ENCODE measurements at regions not wholly inside any gene's neighbourhood (a gene's known extent, or its start where the extent isn't known, plus 50 kb on each side); places are given as distances from the start of the nearest gene placed in this dataset.

DNA sequence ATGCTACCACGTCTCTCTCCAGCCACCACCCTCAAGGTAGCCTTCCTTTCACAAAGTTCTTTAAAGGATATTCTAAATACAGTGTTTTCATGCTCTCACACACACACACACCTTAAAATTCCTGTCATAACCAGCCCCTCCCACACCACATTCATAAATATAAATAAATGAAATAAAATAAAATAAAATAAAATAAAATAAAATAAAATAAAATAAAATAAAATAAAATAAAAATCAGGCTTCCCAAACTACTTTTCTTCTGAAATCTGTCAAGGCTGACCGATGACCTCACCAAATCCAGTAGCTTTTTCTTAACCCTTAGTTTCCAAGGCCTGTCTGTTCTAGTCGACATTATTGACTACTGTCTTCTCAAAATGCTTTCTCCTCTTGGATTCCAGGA is 378.4 kb downstream of the SEC23A start:
- ATAC-seq (ENCODE audit: insufficient number of reproducible peaks, low FRiP score, low read depth), result no peak
- Histone ChIP-seq H3K36me3 (no peaks in the 10 kb centered on the region), H3K9me3 (no peaks in the 10 kb centered on the region), H3K27me3 (replicated peaks; ENCODE audit: insufficient read depth) (no peaks in the 10 kb centered on the region), H3K4me3 (no peak overlapping the region), H3K27ac (no peak overlapping the region), H3K4me1 (ENCODE audit: control insufficient read depth in 1 of 2, low read depth in 2 of 2) (peaks cover 0 to 9% of the 10 kb centered on the region in 2 donors)
- no peak for DNase-seq (ENCODE audit: low spot score)
- TF ChIP-seq CTCF (IDR thresholded peaks at IDR 0.05), result no peak

DNA sequence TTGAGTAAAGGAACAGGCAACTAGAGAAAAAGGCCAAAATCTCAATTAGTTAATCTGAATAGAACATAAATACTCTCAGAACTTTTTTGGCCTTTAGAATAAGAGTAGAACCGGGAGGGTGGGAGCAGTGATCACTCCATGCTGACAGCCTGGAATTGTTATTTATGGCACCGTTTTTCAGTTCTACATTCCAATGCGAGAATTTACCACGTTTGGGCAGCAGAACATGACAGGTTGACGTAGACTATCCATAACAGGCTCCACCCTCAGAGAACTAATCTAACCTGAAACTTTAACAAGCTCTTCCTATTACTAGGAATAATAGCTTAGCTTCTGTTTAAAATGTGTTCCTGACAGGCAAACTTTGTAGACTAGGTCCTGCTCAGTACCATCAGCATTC is 379.1 kb downstream of the SEC23A start:
- no peak for TF ChIP-seq CTCF (IDR thresholded peaks at IDR 0.05)
- H3K27ac ChIP-seq, result no peak overlapping the region
- H3K4me1 ChIP-seq (ENCODE audit: control insufficient read depth in 1 of 2, low read depth in 2 of 2), result peaks cover 0 to 9% of the 10 kb centered on the region in 2 donors
- DNase-seq (ENCODE audit: low spot score) (no peak), ATAC-seq (ENCODE audit: insufficient number of reproducible peaks, low FRiP score, low read depth) (peak; percentile 53)
- H3K9me3 ChIP-seq, result no peaks in the 10 kb centered on the region
- H3K36me3 ChIP-seq, result no peaks in the 10 kb centered on the region
- H3K27me3 ChIP-seq (replicated peaks; ENCODE audit: insufficient read depth), result no peaks in the 10 kb centered on the region
- H3K4me3 ChIP-seq, result no peak overlapping the region

DNA sequence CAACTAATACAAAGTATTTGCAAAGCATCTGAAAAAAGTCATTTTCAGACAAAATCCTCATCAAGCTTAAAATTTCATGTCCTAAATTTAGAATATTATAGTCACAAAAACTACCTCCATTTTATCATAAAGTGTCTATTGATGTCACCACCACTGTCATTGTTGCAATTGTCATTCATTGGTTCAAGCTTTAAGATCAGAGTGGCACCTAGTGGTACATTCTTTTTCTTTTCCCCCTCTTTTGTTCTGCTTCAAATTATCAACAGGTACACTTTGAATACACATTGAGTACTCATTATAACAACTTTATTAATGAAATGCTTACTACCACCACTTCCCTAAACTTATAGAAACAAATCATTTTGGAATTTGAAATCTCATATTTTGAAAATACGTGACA is 379.8 kb downstream of the SEC23A start:
- Histone ChIP-seq H3K36me3 (no peaks in the 10 kb centered on the region), H3K4me3 (no peak overlapping the region), H3K27ac (no peak overlapping the region), H3K9me3 (no peaks in the 10 kb centered on the region), H3K27me3 (replicated peaks; ENCODE audit: insufficient read depth) (no peaks in the 10 kb centered on the region), H3K4me1 (ENCODE audit: control insufficient read depth in 1 of 2, low read depth in 2 of 2) (peaks cover 0 to 9% of the 10 kb centered on the region in 2 donors)
- no peak for TF ChIP-seq CTCF (IDR thresholded peaks at IDR 0.05)
- no peak for DNase-seq (ENCODE audit: low spot score)
- ATAC-seq (ENCODE audit: insufficient number of reproducible peaks, low FRiP score, low read depth), result no peak

DNA sequence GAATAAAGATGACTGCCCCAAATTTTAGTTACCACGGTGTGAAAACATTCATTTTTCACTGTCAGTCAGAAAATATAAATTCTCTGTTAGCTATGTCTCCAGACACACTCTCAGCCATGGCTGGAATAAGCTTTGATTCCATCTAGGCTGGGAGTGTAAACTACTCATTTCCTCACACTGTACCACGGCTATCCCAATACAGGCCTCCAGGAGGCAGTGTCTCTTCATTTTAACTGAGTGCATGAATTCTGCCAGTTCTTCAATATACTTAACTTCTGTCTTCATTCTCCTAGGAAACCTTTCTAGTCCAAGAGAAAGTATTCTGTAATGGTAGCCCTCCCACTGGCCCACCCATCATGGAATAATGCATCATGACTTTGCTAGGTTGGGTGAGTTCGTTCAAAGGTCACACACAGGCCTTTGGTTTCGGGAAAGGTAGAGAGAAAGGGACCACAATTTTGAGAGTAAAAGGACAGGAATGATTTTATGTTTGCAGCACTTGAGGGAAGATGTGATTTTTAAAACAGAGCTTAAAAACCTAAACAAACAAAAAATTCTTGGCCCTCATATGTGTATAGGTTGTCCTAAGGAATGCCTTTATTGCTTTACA is 381.1 kb downstream of the SEC23A start:
- no peak for DNase-seq (ENCODE audit: low spot score)
- peak; percentile 41 for ATAC-seq (ENCODE audit: insufficient number of reproducible peaks, low FRiP score, low read depth)

DNA sequence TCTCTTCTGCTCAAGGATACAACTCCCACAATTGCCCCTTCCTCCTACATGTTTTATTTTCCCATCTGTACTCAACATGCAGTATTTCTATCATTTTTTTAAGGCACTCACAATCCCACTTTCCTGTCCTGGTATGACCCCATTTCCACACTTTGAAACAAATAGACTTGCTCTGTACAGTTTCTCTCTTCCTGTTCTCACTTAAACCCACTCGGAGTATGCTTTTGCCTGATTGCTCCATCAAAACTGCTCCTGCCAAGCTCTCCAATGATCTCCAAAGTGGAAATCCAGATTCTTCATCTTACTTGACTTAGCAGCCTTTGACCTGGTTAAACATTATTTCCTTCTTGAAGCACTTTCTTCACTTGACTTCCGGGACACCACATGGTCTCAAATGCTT is 384.5 kb downstream of the SEC23A start:
- H3K4me3 ChIP-seq, result no peak overlapping the region
- H3K27me3 ChIP-seq (replicated peaks; ENCODE audit: insufficient read depth), result no peaks in the 10 kb centered on the region
- no peaks in the 10 kb centered on the region for H3K4me1 ChIP-seq (ENCODE audit: control insufficient read depth in 1 of 2, low read depth in 2 of 2)
- ATAC-seq (ENCODE audit: insufficient number of reproducible peaks, low FRiP score, low read depth) (no peak), DNase-seq (ENCODE audit: low spot score) (no peak)
- no peaks in the 10 kb centered on the region for H3K36me3 ChIP-seq
- no peak for TF ChIP-seq CTCF (IDR thresholded peaks at IDR 0.05)
- no peak overlapping the region for H3K27ac ChIP-seq
- no peaks in the 10 kb centered on the region for H3K9me3 ChIP-seq

More for the DNA sequence above, 381.1 kb downstream of the SEC23A start:
- H3K9me3 ChIP-seq, result no peaks in the 10 kb centered on the region
- H3K4me1 ChIP-seq (ENCODE audit: control insufficient read depth in 1 of 2, low read depth in 2 of 2), result peaks cover 0 to 9% of the 10 kb centered on the region in 2 donors
- no peak overlapping the region for H3K27ac ChIP-seq
- peak; percentile 71 for TF ChIP-seq CTCF (IDR thresholded peaks at IDR 0.05)
- H3K4me3 ChIP-seq, result no peak overlapping the region
- H3K36me3 ChIP-seq, result no peaks in the 10 kb centered on the region
- H3K27me3 ChIP-seq (replicated peaks; ENCODE audit: insufficient read depth), result no peaks in the 10 kb centered on the region
